ENCODE measurements at regions not wholly inside any gene's neighbourhood (a gene's known extent, or its start where the extent isn't known, plus 50 kb on each side); places are given as distances from the start of the nearest gene placed in this dataset.
A peak's percentile ranks its signal among the peaks of the same experiment; 100 is the strongest.

DNA sequence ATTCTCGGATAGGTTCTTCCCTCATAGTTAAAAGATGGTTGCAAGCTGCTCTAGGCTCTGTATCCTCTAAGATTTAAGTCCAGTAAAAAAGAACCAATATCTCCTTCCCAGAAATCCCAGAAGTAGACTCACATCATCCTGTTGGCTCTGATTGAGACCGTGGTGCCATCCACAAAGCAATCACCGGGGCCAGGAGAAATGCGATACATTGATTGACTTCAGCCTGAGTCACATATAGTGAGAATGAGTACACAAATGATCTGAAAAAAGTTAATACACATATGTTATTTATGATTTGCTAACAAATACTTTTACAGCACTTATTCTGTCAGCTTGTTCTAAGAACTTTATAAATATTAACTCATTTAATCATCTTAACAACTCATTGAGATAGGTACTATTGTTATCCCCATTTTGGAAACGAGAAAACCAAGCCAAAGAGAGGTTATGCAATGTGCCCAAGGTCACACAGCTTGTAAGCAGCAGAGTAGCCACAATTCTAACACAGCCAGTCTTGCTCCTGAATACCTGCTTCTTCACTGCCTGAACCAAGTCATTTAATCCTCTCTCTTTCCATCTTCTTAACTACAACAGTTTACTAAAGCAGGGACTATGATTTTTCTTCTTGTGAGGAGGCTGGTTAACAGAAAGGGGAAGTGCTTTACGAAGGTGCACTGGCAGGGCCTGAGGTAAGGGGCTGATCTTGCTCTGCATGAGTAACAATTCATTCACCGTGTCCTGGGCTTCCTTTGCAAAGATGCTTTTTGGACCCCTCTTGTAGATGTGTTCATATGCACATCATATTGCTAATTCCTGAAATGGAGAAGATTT lies 177.0 kb downstream of the REEP3 start:
- Mint-ChIP-seq H3K36me3 (ENCODE audit: insufficient read depth in 2 of 2) (peaks cover 0 to 2% of the 10 kb centered on the region in 2 donors), H3K27me3 (ENCODE audit: low read depth) (peaks cover 11% of the 10 kb centered on the region), H3K9me3 (no peaks in the 10 kb centered on the region), H3K27ac (no peak overlapping the region), H3K4me1 (ENCODE audit: low read depth) (peaks cover 29% of the 10 kb centered on the region), H3K4me3 (no peak overlapping the region)
- no peak for DNase-seq
- no peak for ATAC-seq (replicated peaks in 1 of 2)

DNA sequence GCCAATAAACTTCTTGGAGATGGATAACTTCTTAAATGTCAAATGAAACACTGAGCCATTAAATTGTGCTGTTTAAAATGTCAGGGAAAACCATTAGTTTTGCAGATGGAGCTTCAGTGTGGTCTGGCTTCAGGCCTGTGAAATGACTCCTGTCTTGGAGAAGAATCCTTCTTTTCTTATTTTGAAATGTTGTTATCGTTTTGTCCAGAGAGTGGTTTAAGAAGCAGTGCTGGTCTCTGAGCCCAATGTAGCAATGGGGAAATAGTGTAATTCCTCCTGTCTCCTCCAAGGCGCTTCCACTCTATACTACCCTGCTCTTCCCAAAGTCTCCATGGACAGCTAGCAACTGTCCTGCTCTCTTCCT lies 177.6 kb downstream of the REEP3 start:
- no peak for DNase-seq
- no peak for ATAC-seq (replicated peaks in 1 of 2)
- peaks cover 11% of the 10 kb centered on the region for H3K27me3 Mint-ChIP-seq (ENCODE audit: low read depth)
- H3K36me3 Mint-ChIP-seq (ENCODE audit: insufficient read depth in 2 of 2), result no peaks in the 10 kb centered on the region
- no peak overlapping the region for H3K27ac Mint-ChIP-seq
- no peak overlapping the region for H3K4me3 Mint-ChIP-seq
- peaks cover 29% of the 10 kb centered on the region for H3K4me1 Mint-ChIP-seq (ENCODE audit: low read depth)
- no peaks in the 10 kb centered on the region for H3K9me3 Mint-ChIP-seq

DNA sequence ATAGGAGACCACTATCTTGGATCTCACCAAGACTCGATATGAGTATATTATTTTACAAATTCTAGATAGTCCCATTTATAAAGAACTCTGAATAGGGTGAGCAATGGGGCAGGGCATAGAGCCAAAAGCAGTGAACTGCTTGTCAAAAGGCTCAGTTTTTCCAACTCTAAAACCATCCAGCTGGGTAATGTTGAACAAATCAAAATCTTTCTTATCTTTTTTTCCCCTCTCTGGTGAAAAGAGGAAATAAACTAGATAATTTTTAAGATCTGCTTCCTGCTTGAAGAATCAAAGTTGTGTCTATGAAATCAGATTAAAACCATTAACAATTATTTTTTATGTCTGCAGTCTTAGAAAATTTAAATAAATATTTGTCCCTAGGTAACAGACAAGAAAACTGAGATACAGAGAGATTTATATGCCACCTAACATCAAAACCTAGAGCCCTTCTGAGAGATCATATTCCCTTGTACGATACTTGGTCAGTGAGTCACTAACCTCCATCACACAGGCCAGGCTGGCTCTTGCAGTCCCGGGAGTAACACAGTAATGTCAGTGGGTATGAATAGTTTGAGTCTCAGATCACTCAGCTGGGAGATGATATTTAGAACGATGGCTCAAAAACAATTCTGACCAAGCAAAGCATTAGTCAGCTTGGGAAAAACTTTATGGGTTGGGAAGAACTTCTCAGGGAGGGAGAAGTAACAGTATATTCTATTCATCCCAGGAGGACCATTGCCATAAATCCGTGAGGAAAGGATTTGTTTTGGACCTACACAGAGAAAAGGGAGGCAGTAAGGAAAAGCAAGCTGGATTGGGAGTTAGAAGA lies 178.8 kb downstream of the REEP3 start:
- Mint-ChIP-seq H3K4me3 (peak overlapping the region in 1 of 2 donors; percentile 29), H3K27ac (no peak overlapping the region), H3K36me3 (ENCODE audit: insufficient read depth in 2 of 2) (no peaks in the 10 kb centered on the region), H3K4me1 (ENCODE audit: low read depth) (peaks cover 29% of the 10 kb centered on the region), H3K27me3 (ENCODE audit: low read depth) (peaks cover 11% of the 10 kb centered on the region), H3K9me3 (no peaks in the 10 kb centered on the region)
- ATAC-seq (replicated peaks in 1 of 2) (peak; percentile 99 to 100), DNase-seq (peak; percentile 49 to 62)

DNA sequence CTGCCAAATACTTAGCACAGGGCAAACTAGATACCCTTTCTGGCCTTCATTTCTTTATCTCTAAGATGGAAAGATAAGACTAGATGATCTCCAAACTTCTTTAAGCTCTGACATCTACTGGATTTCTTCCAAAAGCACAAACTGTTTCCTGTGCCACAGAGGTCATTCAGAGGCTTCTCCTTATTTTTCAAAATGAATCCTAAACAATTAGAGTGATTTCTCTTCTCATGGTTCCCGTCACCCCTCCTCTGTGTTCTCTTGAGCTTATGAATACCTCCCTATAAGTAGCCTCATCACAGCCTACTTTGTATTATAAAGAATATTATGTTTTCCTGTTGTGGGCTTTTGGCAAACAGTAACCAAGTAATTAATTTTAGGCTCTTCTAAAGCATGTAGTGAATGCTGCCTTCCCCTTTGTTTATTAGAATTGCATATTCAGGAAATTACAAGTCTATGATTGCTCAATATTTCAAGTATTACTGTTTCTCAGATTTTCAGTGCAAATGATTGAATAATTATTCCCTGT lies 179.5 kb downstream of the REEP3 start:
- H3K36me3 Mint-ChIP-seq (ENCODE audit: insufficient read depth in 2 of 2), result no peaks in the 10 kb centered on the region

DNA sequence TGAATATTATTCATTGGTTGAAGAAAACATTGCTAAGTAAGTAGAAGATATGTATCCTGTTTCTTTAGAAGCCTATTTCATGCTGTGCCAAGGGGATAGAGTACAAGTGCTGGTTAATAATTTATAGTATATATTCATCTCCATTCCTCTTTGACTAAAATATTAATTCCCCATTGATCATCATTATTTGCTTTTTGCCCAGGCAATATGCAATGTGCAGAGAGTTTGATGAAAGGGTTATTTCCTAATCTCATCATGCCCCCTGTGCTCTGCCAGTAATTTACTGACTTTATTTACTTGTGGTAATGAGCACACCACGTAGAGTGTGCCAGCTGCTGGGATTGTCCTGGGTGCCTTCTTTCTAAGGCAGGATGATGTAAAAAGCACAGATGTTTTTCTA lies 180.9 kb downstream of the REEP3 start:
- H3K4me1 Mint-ChIP-seq (ENCODE audit: low read depth), result peaks cover 35% of the 10 kb centered on the region
- ATAC-seq (replicated peaks in 1 of 2) (no peak), DNase-seq (no peak)
- H3K27me3 Mint-ChIP-seq (ENCODE audit: low read depth), result peaks cover 8% of the 10 kb centered on the region
- H3K9me3 Mint-ChIP-seq, result no peaks in the 10 kb centered on the region
- no peak overlapping the region for H3K27ac Mint-ChIP-seq
- no peak overlapping the region for H3K4me3 Mint-ChIP-seq
- no peaks in the 10 kb centered on the region for H3K36me3 Mint-ChIP-seq (ENCODE audit: insufficient read depth in 2 of 2)

More for the DNA sequence above, 179.5 kb downstream of the REEP3 start:
- ATAC-seq (replicated peaks in 1 of 2), result peak in 1 of 2 donors; percentile 5
- H3K27me3 Mint-ChIP-seq (ENCODE audit: low read depth), result peaks cover 11% of the 10 kb centered on the region
- H3K4me3 Mint-ChIP-seq, result no peak overlapping the region
- no peak for DNase-seq
- H3K27ac Mint-ChIP-seq, result no peak overlapping the region
- H3K9me3 Mint-ChIP-seq, result no peaks in the 10 kb centered on the region
- peaks cover 29% of the 10 kb centered on the region for H3K4me1 Mint-ChIP-seq (ENCODE audit: low read depth)

DNA sequence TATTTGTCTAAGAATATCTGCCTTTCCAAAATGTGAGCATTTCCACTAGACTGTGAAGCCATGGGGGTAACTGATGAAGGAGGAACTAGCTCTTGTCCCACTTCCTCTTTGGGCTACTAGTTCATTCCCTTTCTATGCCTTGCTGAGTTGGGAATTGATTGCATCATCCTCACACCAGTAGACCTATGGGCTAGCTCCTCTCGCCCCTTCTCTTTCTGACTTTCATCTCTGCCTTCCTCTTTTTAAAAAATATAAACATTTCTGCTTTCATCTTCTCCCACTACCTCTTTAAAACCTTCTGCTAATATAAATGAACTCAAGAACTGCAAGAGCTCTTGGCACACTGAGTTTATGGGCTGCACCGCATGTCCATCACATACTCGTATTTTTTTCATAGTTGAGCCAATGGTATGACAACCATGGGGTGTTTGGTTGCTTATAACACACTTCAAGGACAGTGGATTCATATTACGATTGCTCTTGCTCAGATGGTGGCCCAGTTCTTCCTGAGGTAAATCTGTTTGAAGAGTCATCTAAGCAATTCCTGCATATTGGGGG lies 182.0 kb downstream of the REEP3 start:
- H3K27me3 Mint-ChIP-seq (ENCODE audit: low read depth), result peaks cover 5% of the 10 kb centered on the region
- peaks cover 43% of the 10 kb centered on the region for H3K4me1 Mint-ChIP-seq (ENCODE audit: low read depth)
- no peak for DNase-seq
- H3K4me3 Mint-ChIP-seq, result no peak overlapping the region
- H3K9me3 Mint-ChIP-seq, result no peaks in the 10 kb centered on the region
- H3K27ac Mint-ChIP-seq, result no peak overlapping the region
- no peak for ATAC-seq (replicated peaks in 1 of 2)
- no peaks in the 10 kb centered on the region for H3K36me3 Mint-ChIP-seq (ENCODE audit: insufficient read depth in 2 of 2)

DNA sequence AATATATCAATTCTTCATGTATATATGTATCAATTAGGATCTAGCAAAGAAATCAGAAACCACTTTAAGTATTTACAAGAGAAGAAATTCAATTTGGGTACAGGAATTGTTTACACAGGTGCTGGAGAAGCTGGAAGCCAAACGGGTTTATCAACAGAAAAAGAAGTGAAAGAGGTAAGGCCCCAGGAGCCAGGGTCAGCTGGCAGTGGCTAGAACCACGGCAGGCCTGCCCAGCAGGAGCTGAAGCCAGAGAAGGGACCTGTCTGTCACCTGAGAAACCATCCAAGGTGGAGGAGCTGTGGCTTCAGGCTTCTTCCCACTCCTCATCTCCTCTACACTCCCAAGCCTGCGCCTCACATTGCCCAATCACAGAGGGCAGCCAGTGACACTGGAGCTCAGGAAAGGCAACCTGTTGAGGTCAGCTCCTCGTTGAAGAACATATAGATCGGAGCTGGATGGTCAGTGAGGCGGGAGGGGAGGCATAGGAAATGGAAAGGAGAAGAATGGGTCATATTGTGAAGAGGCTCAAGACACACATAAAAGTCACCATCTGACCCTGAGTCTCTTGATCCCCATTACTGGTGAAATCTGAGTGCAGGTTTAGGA lies 182.6 kb downstream of the REEP3 start:
- H3K9me3 Mint-ChIP-seq, result no peaks in the 10 kb centered on the region
- no peak for ATAC-seq (replicated peaks in 1 of 2)
- no peaks in the 10 kb centered on the region for H3K36me3 Mint-ChIP-seq (ENCODE audit: insufficient read depth in 2 of 2)
- H3K4me3 Mint-ChIP-seq, result no peak overlapping the region
- no peak for DNase-seq
- H3K4me1 Mint-ChIP-seq (ENCODE audit: low read depth), result peaks cover 41% of the 10 kb centered on the region
- H3K27ac Mint-ChIP-seq, result no peak overlapping the region
- H3K27me3 Mint-ChIP-seq (ENCODE audit: low read depth), result peaks cover 12% of the 10 kb centered on the region

DNA sequence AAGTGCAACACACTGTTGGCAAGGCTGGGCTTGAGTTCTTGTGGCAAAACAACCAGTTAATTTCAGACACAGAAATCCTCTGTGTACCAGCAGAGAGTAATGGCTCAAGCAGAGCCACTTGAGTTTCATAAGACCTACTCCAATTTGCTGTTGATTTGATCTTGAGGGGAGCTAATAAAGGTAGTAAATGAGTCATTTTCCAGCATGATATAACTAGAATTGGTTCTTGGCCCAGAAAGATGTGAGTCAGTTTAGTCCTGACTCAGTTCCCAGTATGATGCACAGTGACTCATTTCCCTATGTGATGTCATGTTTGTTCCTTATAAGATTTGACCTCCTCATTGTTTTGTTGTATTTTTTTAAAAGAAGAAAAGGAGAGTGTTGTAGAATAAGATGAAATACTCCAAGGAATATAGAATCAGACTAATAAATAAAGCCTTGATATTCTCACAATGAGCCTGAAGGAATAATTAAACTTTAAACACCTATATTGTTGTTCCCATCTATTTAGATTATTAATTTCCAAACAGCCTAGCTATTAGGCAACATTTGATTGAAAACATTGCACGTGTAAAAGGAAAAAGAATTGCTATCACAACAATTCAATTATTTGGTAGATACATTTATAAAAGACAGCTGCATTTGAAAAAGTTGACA lies 186.2 kb downstream of the REEP3 start:
- Mint-ChIP-seq H3K4me3 (peak overlapping the region; percentile 7 to 83), H3K27ac (peak overlapping the region; percentile 91), H3K9me3 (no peaks in the 10 kb centered on the region), H3K36me3 (ENCODE audit: insufficient read depth in 2 of 2) (no peaks in the 10 kb centered on the region), H3K4me1 (ENCODE audit: low read depth) (peaks cover 20% of the 10 kb centered on the region), H3K27me3 (ENCODE audit: low read depth) (peaks cover 13% of the 10 kb centered on the region)
- DNase-seq, result peak; percentile 39 to 69
- peak; percentile 98 for ATAC-seq (replicated peaks in 1 of 2)

DNA sequence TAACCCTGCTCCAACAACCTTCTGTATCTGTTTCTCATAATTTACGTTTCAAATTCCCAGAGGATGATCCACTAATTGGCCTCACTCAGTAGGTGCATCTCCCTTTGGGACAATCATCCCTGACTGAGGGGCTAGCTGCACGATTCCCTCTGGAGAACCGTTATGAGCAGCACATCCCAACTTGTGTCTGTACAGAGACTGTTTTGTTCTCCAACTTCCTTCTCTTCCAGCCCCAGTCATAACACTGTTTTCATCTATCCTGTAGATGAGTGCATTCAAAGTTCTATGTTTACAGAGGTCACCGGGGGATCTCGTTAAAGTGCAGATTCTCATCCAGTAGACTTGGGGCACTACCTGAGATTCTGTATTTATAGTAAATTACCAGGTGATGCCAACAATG lies 187.2 kb downstream of the REEP3 start:
- ATAC-seq (replicated peaks in 1 of 2) (no peak), DNase-seq (no peak)
- no peak overlapping the region for H3K27ac Mint-ChIP-seq
- H3K36me3 Mint-ChIP-seq (ENCODE audit: insufficient read depth in 2 of 2), result no peaks in the 10 kb centered on the region
- peaks cover 13% of the 10 kb centered on the region for H3K27me3 Mint-ChIP-seq (ENCODE audit: low read depth)
- H3K4me3 Mint-ChIP-seq, result no peak overlapping the region
- peaks cover 20% of the 10 kb centered on the region for H3K4me1 Mint-ChIP-seq (ENCODE audit: low read depth)
- no peaks in the 10 kb centered on the region for H3K9me3 Mint-ChIP-seq

DNA sequence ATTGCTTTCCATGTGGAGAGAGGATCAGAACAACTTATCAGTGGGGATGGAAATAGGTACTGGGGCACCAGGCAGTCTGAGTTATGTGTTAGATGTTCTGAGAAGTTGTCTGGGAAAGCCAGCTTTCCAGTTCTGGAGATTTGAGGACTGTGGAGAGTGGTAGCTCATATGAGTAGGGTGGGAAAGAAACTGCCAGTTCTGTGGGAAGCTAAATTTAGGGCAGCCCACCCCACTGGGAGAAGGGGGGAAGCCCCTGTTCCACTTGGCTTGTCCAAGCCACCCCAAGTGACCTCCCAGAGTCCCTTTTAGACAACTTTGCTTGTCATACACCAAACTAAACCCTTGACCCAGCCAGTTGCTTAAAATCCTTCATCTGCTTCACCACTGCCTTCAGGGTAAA lies 189.5 kb downstream of the REEP3 start:
- H3K9me3 Mint-ChIP-seq, result no peaks in the 10 kb centered on the region
- ATAC-seq (replicated peaks in 1 of 2), result no peak
- H3K4me1 Mint-ChIP-seq (ENCODE audit: low read depth), result peaks cover 20% of the 10 kb centered on the region
- H3K4me3 Mint-ChIP-seq, result no peak overlapping the region
- no peaks in the 10 kb centered on the region for H3K36me3 Mint-ChIP-seq (ENCODE audit: insufficient read depth in 2 of 2)
- no peak overlapping the region for H3K27ac Mint-ChIP-seq
- no peak for DNase-seq
- peaks cover 13% of the 10 kb centered on the region for H3K27me3 Mint-ChIP-seq (ENCODE audit: low read depth)

DNA sequence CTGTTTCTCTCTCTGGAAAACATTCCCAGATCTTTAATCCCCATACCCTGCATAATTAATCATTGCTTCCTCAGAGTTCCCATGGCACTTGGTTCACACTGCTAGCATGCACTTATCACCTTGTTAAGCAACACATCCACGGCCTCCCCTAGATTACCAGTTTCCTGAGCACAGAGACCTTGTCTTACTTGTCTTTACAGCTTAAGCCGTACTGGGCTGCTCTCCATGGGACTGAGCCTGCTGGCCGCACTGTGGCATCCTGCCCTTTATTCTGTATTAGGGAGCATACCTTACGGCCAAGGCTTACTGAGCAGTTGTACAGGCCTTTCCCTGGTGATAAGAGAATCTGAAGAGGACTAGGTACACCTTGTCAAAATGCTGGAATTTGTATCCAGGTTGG lies 190.2 kb downstream of the REEP3 start:
- no peak for ATAC-seq (replicated peaks in 1 of 2)
- DNase-seq, result no peak
- Mint-ChIP-seq H3K4me3 (no peak overlapping the region), H3K9me3 (no peaks in the 10 kb centered on the region), H3K4me1 (ENCODE audit: low read depth) (peaks cover 20% of the 10 kb centered on the region), H3K27ac (no peak overlapping the region), H3K27me3 (ENCODE audit: low read depth) (peaks cover 13% of the 10 kb centered on the region), H3K36me3 (ENCODE audit: insufficient read depth in 2 of 2) (no peaks in the 10 kb centered on the region)

DNA sequence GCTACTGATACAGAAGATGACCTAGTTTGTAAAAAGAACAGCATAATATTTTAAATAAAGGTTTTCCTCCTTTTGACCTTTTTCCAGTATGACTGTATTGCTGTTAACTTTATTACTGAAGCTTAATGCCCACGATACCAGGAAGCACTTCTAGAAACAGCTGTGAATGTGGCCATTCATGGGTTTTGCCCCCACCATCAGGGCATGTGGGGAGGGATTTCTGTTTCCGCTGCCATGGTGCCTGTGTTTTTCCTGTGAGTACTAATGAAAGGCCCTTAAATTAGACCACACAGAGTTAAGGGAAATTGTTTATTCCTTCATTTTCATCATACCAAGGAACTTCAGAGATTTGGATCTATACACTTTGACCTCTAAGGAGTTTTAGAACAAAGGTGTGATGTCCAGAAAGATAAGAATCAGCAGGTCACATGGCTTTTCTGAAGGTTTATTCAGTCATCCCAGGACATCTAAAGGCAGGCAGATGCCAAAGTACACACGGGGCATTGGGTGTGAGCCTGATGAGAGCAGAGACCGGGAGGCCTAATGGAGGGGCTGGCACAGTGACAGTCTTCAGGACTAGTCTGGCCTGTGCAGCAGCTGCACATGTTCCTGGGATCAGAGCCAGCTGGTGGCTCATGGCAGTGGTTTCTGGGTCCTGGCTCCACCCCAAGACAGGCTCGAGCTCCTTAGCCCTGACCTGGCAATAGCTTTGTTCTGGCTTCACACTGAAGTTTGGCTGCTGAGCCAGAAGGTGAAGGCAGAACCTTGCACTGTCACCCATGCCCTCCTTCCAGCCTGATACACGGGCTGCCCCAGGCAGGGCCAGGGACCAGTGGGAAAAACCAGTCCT lies 190.9 kb downstream of the REEP3 start:
- Mint-ChIP-seq H3K9me3 (no peaks in the 10 kb centered on the region), H3K4me3 (no peak overlapping the region), H3K27ac (no peak overlapping the region), H3K27me3 (ENCODE audit: low read depth) (peaks cover 13% of the 10 kb centered on the region), H3K4me1 (ENCODE audit: low read depth) (peaks cover 14% of the 10 kb centered on the region), H3K36me3 (ENCODE audit: insufficient read depth in 2 of 2) (no peaks in the 10 kb centered on the region)
- no peak for DNase-seq
- ATAC-seq (replicated peaks in 1 of 2), result no peak
